ENCODE measurements at regions not wholly inside any gene's neighbourhood (a gene's known extent, or its start where the extent isn't known, plus 50 kb on each side); places are given as distances from the start of the nearest gene placed in this dataset.

- Histone ChIP-seq H3K9ac (ENCODE audit: low read length) (no peak overlapping the region), H3K36me3 (ENCODE audit: insufficient read depth, low read length) (no peaks in the 10 kb centered on the region), H3K79me2 (ENCODE audit: insufficient read depth, low read length) (no peaks in the 10 kb centered on the region), H3K4me1 (ENCODE audit: insufficient read depth, low read length) (no peaks in the 10 kb centered on the region), H3K4me2 (ENCODE audit: low read length) (no peak overlapping the region), H3K4me3 (ENCODE audit: insufficient read depth, low read depth, low read length) (no peak overlapping the region), H4K20me1 (ENCODE audit: insufficient read depth, low read length) (no peaks in the 10 kb centered on the region), H3K27me3 (ENCODE audit: insufficient read depth, low read length) (no peaks in the 10 kb centered on the region), H3K9me3 (ENCODE audit: insufficient read depth, low read depth, low read length) (no peaks in the 10 kb centered on the region), H2AFZ (ENCODE audit: low read depth, low read length) (no peak overlapping the region), H3K27ac (ENCODE audit: low read depth, low read length) (no peak overlapping the region)
- H3K4me3 Mint-ChIP-seq (ENCODE audit: unreplicated experiment) = no peak overlapping the region
- peak; percentile 49 for FAIRE-seq
- no peak overlapping the region for H3K27ac Mint-ChIP-seq (ENCODE audit: unreplicated experiment)
- no peak for DNase-seq (ENCODE audit: low read depth)
- TF ChIP-seq CTCF (IDR thresholded peaks at IDR 0.05; ENCODE audit: insufficient read depth, low read depth, low read length) (no peak), EZH2 (IDR thresholded peaks at IDR 0.05; ENCODE audit: insufficient read depth, low read length) (no peak)
- no peaks in the 10 kb centered on the region for H3K27me3 Mint-ChIP-seq (ENCODE audit: low read depth, unreplicated experiment)
- no peaks in the 10 kb centered on the region for H3K4me1 Mint-ChIP-seq (ENCODE audit: low read depth, unreplicated experiment)
- no peaks in the 10 kb centered on the region for H3K9me3 Mint-ChIP-seq (ENCODE audit: unreplicated experiment)
- H3K36me3 Mint-ChIP-seq (ENCODE audit: low read depth, unreplicated experiment) = no peaks in the 10 kb centered on the region
Observed at GRCh38 chrX:84712621-84713020, 210.4 kb upstream of the HDX start.

DNA sequence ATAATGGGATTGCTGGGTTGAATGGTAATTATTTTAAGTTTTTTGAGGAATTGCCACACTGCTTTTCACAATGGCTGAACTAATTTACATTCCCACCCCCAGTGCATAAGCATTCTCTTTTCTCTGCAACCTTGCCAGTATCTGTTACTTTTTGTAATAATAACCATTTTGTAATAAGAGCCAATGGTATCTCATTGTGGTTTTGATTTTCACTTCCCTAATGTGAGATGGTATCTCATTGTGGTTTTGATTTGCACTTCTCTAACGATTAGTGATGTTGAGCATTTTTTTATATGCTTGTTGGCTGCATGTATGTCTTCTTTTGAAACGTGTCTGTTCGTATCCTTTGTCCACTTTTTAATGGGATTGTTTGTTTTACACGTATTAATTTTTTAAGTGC, 213.1 kb upstream of the HDX start:
- Histone ChIP-seq H3K4me2 (ENCODE audit: low read length) (no peak overlapping the region), H3K27ac (ENCODE audit: low read depth, low read length) (no peak overlapping the region), H3K4me1 (ENCODE audit: insufficient read depth, low read length) (no peaks in the 10 kb centered on the region), H3K9ac (ENCODE audit: low read length) (no peak overlapping the region), H3K4me3 (ENCODE audit: insufficient read depth, low read depth, low read length) (no peak overlapping the region), H3K36me3 (ENCODE audit: insufficient read depth, low read length) (no peaks in the 10 kb centered on the region), H3K9me3 (ENCODE audit: insufficient read depth, low read depth, low read length) (no peaks in the 10 kb centered on the region), H3K27me3 (ENCODE audit: insufficient read depth, low read length) (no peaks in the 10 kb centered on the region), H4K20me1 (ENCODE audit: insufficient read depth, low read length) (no peaks in the 10 kb centered on the region), H3K79me2 (ENCODE audit: insufficient read depth, low read length) (no peaks in the 10 kb centered on the region), H2AFZ (ENCODE audit: low read depth, low read length) (no peak overlapping the region)
- Mint-ChIP-seq H3K27ac (ENCODE audit: unreplicated experiment) (no peak overlapping the region), H3K4me3 (ENCODE audit: unreplicated experiment) (no peak overlapping the region), H3K36me3 (ENCODE audit: low read depth, unreplicated experiment) (no peaks in the 10 kb centered on the region), H3K4me1 (ENCODE audit: low read depth, unreplicated experiment) (no peaks in the 10 kb centered on the region), H3K27me3 (ENCODE audit: low read depth, unreplicated experiment) (no peaks in the 10 kb centered on the region), H3K9me3 (ENCODE audit: unreplicated experiment) (no peaks in the 10 kb centered on the region)
- FAIRE-seq = peak; percentile 43
- no peak for TF ChIP-seq CTCF (IDR thresholded peaks at IDR 0.05; ENCODE audit: insufficient read depth, low read depth, low read length)
- DNase-seq (ENCODE audit: low read depth) = no peak

DNA sequence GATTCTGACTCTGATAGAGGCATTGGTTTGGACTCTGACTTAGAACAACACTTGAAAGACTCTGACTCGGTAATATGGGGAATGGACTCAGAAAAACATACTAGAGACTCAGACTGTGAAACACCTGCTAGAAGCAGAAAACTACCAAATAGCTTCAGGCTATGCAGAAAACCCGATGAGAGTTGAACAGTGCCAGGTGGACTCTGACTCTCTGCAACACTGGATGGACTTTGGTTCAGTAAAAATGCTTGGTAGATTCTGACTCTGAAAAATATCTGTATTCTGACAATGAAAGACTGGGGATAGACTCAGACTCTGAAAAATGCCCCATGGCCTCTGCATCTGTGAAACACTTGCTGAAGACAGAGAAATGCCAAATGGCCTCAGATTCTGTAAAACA, 215.1 kb upstream of the HDX start:
- Mint-ChIP-seq H3K36me3 (ENCODE audit: low read depth, unreplicated experiment) (no peaks in the 10 kb centered on the region), H3K27ac (ENCODE audit: unreplicated experiment) (no peak overlapping the region), H3K4me3 (ENCODE audit: unreplicated experiment) (no peak overlapping the region), H3K9me3 (ENCODE audit: unreplicated experiment) (no peaks in the 10 kb centered on the region), H3K4me1 (ENCODE audit: low read depth, unreplicated experiment) (no peaks in the 10 kb centered on the region), H3K27me3 (ENCODE audit: low read depth, unreplicated experiment) (no peaks in the 10 kb centered on the region)
- H3K9me3 ChIP-seq (ENCODE audit: insufficient read depth, low read depth, low read length) = no peaks in the 10 kb centered on the region
- H4K20me1 ChIP-seq (ENCODE audit: insufficient read depth, low read length) = no peaks in the 10 kb centered on the region
- H3K9ac ChIP-seq (ENCODE audit: low read length) = no peak overlapping the region
- no peak overlapping the region for H3K27ac ChIP-seq (ENCODE audit: low read depth, low read length)
- DNase-seq (ENCODE audit: low read depth) (no peak), FAIRE-seq (no peak)
- H3K4me3 ChIP-seq (ENCODE audit: insufficient read depth, low read depth, low read length) = no peak overlapping the region
- H3K27me3 ChIP-seq (ENCODE audit: insufficient read depth, low read length) = no peaks in the 10 kb centered on the region
- H3K4me1 ChIP-seq (ENCODE audit: insufficient read depth, low read length) = no peaks in the 10 kb centered on the region
- no peaks in the 10 kb centered on the region for H3K36me3 ChIP-seq (ENCODE audit: insufficient read depth, low read length)
- no peak overlapping the region for H3K4me2 ChIP-seq (ENCODE audit: low read length)
- no peaks in the 10 kb centered on the region for H3K79me2 ChIP-seq (ENCODE audit: insufficient read depth, low read length)
- H2AFZ ChIP-seq (ENCODE audit: low read depth, low read length) = no peak overlapping the region
- no peak for TF ChIP-seq EZH2 (IDR thresholded peaks at IDR 0.05; ENCODE audit: insufficient read depth, low read length)
- TF ChIP-seq CTCF (IDR thresholded peaks at IDR 0.05; ENCODE audit: insufficient read depth, low read depth, low read length) = no peak

Measured in astrocyte (in vitro differentiated cells and primary cell).